ENCODE measurements at regions not wholly inside any gene's neighbourhood (a gene's known extent, or its start where the extent isn't known, plus 50 kb on each side); places are given as distances from the start of the nearest gene placed in this dataset.
A peak's percentile ranks its signal among the peaks of the same experiment; 100 is the strongest.

GRCh38 chr12:80038062-80038560 lies 61.2 kb upstream of the OTOGL start:
- TF ChIP-seq POLR2A (IDR thresholded peaks at IDR 0.05) (no peak), CTCF (IDR thresholded peaks at IDR 0.05) (no peak)
- no peak for DNase-seq
- intact Hi-C loops (cut with DNase I; ENCODE audit: low total_unique reads): no loop called here
- H3K4me1 ChIP-seq: no peaks in the 10 kb centered on the region
- no peaks in the 10 kb centered on the region for H3K27me3 ChIP-seq
- H3K36me3 ChIP-seq: no peaks in the 10 kb centered on the region
- no peak overlapping the region for H3K27ac ChIP-seq
- H3K9me3 ChIP-seq: no peaks in the 10 kb centered on the region
- no peak overlapping the region for H3K4me3 ChIP-seq

- no peak for TF ChIP-seq POLR2A (IDR thresholded peaks at IDR 0.05)
- no peak for TF ChIP-seq CTCF (IDR thresholded peaks at IDR 0.05)
- Histone ChIP-seq H3K36me3 (no peaks in the 10 kb centered on the region), H3K27me3 (no peaks in the 10 kb centered on the region), H3K4me1 (no peaks in the 10 kb centered on the region), H3K4me3 (no peak overlapping the region), H3K9me3 (no peaks in the 10 kb centered on the region), H3K27ac (peak overlapping the region; percentile 56 to 65)
- intact Hi-C loops (cut with DNase I; ENCODE audit: low total_unique reads): no loop called here
- DNase-seq: peak in 1 of 2 donors; percentile 55
Observed at GRCh38 chr12:80033448-80033847, 65.9 kb upstream of the OTOGL start.

GRCh38 chr12:80032946-80033345 lies 66.4 kb upstream of the OTOGL start:
- no peak for DNase-seq
- Histone ChIP-seq H3K9me3 (no peaks in the 10 kb centered on the region), H3K4me1 (no peaks in the 10 kb centered on the region), H3K27ac (peak overlapping the region; percentile 56 to 65), H3K36me3 (no peaks in the 10 kb centered on the region), H3K27me3 (no peaks in the 10 kb centered on the region), H3K4me3 (no peak overlapping the region)
- intact Hi-C loops (cut with DNase I; ENCODE audit: low total_unique reads): no loop called here
- TF ChIP-seq POLR2A (IDR thresholded peaks at IDR 0.05) (no peak), CTCF (IDR thresholded peaks at IDR 0.05) (no peak)

- no peak overlapping the region for H3K4me3 ChIP-seq
- H3K4me1 ChIP-seq: no peaks in the 10 kb centered on the region
Observed at GRCh38 chr12:80031229-80031628, 68.1 kb upstream of the OTOGL start.

GRCh38 chr12:80025638-80026037 lies 73.7 kb upstream of the OTOGL start:
- Histone ChIP-seq H3K27me3 (no peaks in the 10 kb centered on the region), H3K4me1 (no peaks in the 10 kb centered on the region), H3K9me3 (peaks cover 0 to 3% of the 10 kb centered on the region in 2 donors), H3K27ac (no peak overlapping the region), H3K4me3 (no peak overlapping the region), H3K36me3 (no peaks in the 10 kb centered on the region)
- intact Hi-C loops (cut with DNase I; ENCODE audit: low total_unique reads): no loop called here
- TF ChIP-seq CTCF (IDR thresholded peaks at IDR 0.05): no peak
- no peak for TF ChIP-seq POLR2A (IDR thresholded peaks at IDR 0.05)
- DNase-seq: no peak

More at GRCh38 chr12:80031229-80031628, 68.1 kb upstream of the OTOGL start:
- TF ChIP-seq CTCF (IDR thresholded peaks at IDR 0.05) (no peak), POLR2A (IDR thresholded peaks at IDR 0.05) (no peak)
- Histone ChIP-seq H3K27me3 (no peaks in the 10 kb centered on the region), H3K9me3 (no peaks in the 10 kb centered on the region), H3K27ac (peak overlapping the region; percentile 21 to 65), H3K36me3 (no peaks in the 10 kb centered on the region)
- no peak for DNase-seq
- intact Hi-C loops (cut with DNase I; ENCODE audit: low total_unique reads): no loop called here

Data from uterus (tissue), 3 donors.